B cell (primary cell): ENCODE measurements at regions not wholly inside any gene's neighbourhood (a gene's known extent, or its start where the extent isn't known, plus 50 kb on each side); places are given as distances from the start of the nearest gene placed in this dataset.

Experiments used
- CTCF ChIP-seq: fragments of 200-600 bp; IDR thresholded peaks from one replicate; pipeline ENCODE4 v1.8.0; 2022; ENCODE audit warnings: antibody characterized with exemption, mild to moderate bottlenecking
- EZH2 ChIP-seq: IDR thresholded peaks from 2 replicates; pipeline ENCODE4 v1.6.1; 2012; ENCODE audit warnings: borderline replicate concordance, low read depth, mild to moderate bottlenecking, moderate library complexity, low read length; ENCODE audit not compliant: insufficient read depth, poor library complexity, severe bottlenecking

- TF ChIP-seq CTCF (no peak), EZH2 (no peak)
These were observed 445.3 kb downstream of the ADGRL2 start for GRCh38 chr1:82246050-82246449.
